ENCODE measurements at regions not wholly inside any gene's neighbourhood (a gene's known extent, or its start where the extent isn't known, plus 50 kb on each side); places are given as distances from the start of the nearest gene placed in this dataset.

- TF ChIP-seq EZH2 (IDR thresholded peaks at IDR 0.05; ENCODE audit: insufficient read depth, poor library complexity, severe bottlenecking) (no peak), EZH2phosphoT487 (IDR thresholded peaks at IDR 0.05; ENCODE audit: insufficient read depth, low read depth) (no peak)
Observed at GRCh38 chr6:165891320-165891719, 228.3 kb upstream of the PDE10A start.
